BLaER1 (cell line): ENCODE measurements at regions not wholly inside any gene's neighbourhood (a gene's known extent, or its start where the extent isn't known, plus 50 kb on each side); places are given as distances from the start of the nearest gene placed in this dataset.

ENCODE experiments used
- H3K27ac ChIP-seq: shearing (Covaris generic); formaldehyde crosslinking; 2 replicates; pipeline ENCODE4 v1.8.1; 2022
- H3K27me3 ChIP-seq: shearing (Covaris generic); formaldehyde crosslinking; 2 replicates; pipeline ENCODE4 v1.8.1; 2022
- H3K36me3 ChIP-seq: shearing (Covaris generic); formaldehyde crosslinking; 2 replicates; pipeline ENCODE4 v1.8.1; 2022
- H3K4me1 ChIP-seq: shearing (Covaris generic); formaldehyde crosslinking; 2 replicates; pipeline ENCODE4 v1.8.1; 2022
- H3K4me2 ChIP-seq: shearing (Covaris generic); formaldehyde crosslinking; 2 replicates; pipeline ENCODE4 v1.8.1; 2022
- H3K4me3 ChIP-seq: shearing (Covaris generic); formaldehyde crosslinking; 2 replicates; pipeline ENCODE4 v1.8.1; 2022
- H3K9ac ChIP-seq: shearing (Covaris generic); formaldehyde crosslinking; 2 replicates; pipeline ENCODE4 v1.8.1; 2022
- H3K9me3 ChIP-seq: shearing (Covaris generic); formaldehyde crosslinking; 2 replicates; pipeline ENCODE4 v1.8.1; 2022
- H4K20me1 ChIP-seq: shearing (Covaris generic); formaldehyde crosslinking; 2 replicates; pipeline ENCODE4 v1.8.1; 2022
- Cebpa-rat ChIP-seq: shearing (Covaris generic); IDR thresholded peaks from 2 replicates; pipeline ENCODE4 v1.8.1; 2022

DNA sequence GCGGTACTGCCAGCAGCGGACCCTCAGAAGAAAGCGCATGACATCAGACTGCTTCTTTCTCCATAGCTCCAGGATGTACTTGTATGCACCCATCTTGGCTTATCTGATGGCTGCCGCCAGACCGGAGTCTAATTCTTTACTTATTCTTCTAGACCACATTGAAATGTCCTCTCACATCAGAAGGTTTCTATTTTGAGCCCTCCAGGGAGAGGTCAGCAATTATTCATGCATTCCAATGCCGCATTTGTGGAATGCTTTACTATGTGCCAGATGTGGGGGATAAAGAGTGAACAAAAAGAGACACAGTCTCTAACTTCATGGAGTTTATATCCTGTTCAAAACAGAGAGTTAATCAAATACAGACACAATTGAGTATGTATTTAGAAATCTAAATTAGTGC lies 230.1 kb downstream of the MIAT start:
- Histone ChIP-seq H4K20me1 (no peaks in the 10 kb centered on the region), H3K36me3 (no peaks in the 10 kb centered on the region; the same call in 1 of the 2 replicates), H3K9ac (no peak overlapping the region), H3K27ac (no peak overlapping the region), H3K4me2 (no peak overlapping the region), H3K4me3 (no peak overlapping the region), H3K4me1 (peaks cover 39% of the 10 kb centered on the region), H3K9me3 (no peaks in the 10 kb centered on the region), H3K27me3 (no peaks in the 10 kb centered on the region)
- no peak for TF ChIP-seq Cebpa-rat

DNA sequence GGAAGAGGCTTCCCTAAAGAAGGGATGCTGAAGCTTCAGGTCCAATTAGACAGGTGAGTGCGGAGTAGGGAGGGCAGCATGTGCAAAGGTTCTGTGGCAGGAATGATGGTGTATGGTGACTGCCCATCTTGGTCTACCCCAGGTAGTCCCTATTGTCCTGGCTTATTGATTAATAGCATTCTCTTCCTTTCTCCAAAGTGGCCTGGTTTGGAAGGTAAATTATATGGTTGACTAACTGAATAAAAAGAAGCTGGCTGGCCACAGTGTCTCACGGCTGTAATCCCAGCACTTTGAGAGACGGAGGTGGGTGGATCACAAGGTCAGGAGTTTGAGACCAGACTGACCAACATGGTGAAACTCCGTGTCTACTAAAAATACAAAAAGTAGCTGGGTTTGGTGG lies 230.5 kb downstream of the MIAT start:
- H3K4me2 ChIP-seq, result no peak overlapping the region
- no peaks in the 10 kb centered on the region for H4K20me1 ChIP-seq
- H3K9ac ChIP-seq, result no peak overlapping the region
- H3K27ac ChIP-seq, result no peak overlapping the region
- no peak overlapping the region for H3K4me3 ChIP-seq
- no peak for TF ChIP-seq Cebpa-rat
- H3K27me3 ChIP-seq, result no peaks in the 10 kb centered on the region
- H3K36me3 ChIP-seq, result no peaks in the 10 kb centered on the region; the same call in 1 of the 2 replicates
- H3K9me3 ChIP-seq, result no peaks in the 10 kb centered on the region
- H3K4me1 ChIP-seq, result peaks cover 39% of the 10 kb centered on the region

DNA sequence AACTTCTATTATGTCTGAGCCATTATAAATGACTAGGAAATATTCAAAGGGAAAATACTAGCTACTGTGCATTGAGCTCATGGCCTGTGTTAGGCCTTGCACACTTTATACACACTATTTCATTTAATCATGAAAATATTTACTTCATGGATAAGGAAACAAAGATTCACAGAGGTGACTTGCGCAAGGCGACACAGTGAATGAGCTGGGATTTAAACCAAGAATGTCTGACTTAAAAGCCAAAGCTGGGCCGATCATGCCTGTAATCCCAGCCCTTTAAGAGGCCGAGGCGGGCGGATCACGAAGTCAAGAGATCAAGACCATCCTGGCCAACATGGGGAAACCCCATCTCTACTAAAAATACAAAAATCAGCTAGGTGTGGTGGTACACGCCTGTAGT lies 231.5 kb downstream of the MIAT start:
- TF ChIP-seq Cebpa-rat, result no peak
- Histone ChIP-seq H3K9me3 (no peaks in the 10 kb centered on the region), H3K4me2 (peak overlapping the region; percentile 47; the same call in 1 of the 2 replicates), H4K20me1 (no peaks in the 10 kb centered on the region), H3K4me3 (no peak overlapping the region), H3K4me1 (peaks cover 39% of the 10 kb centered on the region), H3K9ac (no peak overlapping the region), H3K36me3 (no peaks in the 10 kb centered on the region), H3K27ac (no peak overlapping the region), H3K27me3 (no peaks in the 10 kb centered on the region)

DNA sequence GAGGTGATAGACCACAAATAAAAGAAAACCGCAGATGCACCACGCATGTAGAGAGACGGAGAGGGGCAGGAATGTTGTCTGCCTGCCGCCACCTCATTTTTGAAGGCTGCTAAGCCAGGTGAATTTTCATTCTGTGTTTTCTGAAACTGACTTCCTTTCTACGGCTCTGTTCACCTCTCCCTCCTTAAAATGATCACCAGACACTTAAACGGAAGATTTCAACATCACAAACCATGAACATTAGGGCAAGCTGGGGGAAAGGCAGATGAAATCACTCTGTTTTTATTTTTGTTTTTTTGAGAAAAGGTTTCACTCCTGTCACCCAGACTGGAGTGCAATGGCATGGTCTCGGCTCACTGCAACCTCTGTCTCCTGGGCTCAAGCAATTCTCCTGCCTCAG lies 232.4 kb downstream of the MIAT start:
- H3K36me3 ChIP-seq, result no peaks in the 10 kb centered on the region
- no peaks in the 10 kb centered on the region for H3K9me3 ChIP-seq
- H3K9ac ChIP-seq, result no peak overlapping the region
- H3K4me3 ChIP-seq, result no peak overlapping the region
- no peaks in the 10 kb centered on the region for H3K27me3 ChIP-seq
- H4K20me1 ChIP-seq, result no peaks in the 10 kb centered on the region
- peak overlapping the region; percentile 47 for H3K4me2 ChIP-seq
- H3K4me1 ChIP-seq, result peaks cover 39% of the 10 kb centered on the region
- H3K27ac ChIP-seq, result no peak overlapping the region
- TF ChIP-seq Cebpa-rat, result no peak

DNA sequence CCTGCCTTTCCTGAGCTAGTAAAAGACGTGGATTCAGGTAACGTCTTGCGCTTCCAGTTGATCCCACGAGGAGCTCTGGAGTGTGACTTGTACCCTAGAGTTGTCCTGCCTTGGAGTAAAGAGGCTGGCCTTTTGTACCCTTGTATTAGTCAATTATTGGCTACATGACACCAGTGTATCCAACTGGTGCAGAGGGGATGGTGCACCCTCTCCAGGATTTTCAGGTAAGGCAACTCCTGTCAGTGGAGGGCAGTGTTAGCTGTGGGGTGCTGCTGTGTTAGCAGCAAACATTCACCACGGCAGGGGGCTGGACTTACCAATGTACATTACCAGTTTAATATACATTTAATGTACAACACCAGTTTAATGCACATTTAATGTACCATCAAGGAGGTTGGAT lies 233.5 kb downstream of the MIAT start:
- no peaks in the 10 kb centered on the region for H3K36me3 ChIP-seq
- H3K4me3 ChIP-seq, result no peak overlapping the region
- H3K4me2 ChIP-seq, result no peak overlapping the region
- peaks cover 29% of the 10 kb centered on the region for H3K4me1 ChIP-seq
- no peak for TF ChIP-seq Cebpa-rat
- no peak overlapping the region for H3K9ac ChIP-seq
- no peaks in the 10 kb centered on the region for H4K20me1 ChIP-seq
- H3K27ac ChIP-seq, result no peak overlapping the region
- H3K27me3 ChIP-seq, result no peaks in the 10 kb centered on the region
- H3K9me3 ChIP-seq, result no peaks in the 10 kb centered on the region

DNA sequence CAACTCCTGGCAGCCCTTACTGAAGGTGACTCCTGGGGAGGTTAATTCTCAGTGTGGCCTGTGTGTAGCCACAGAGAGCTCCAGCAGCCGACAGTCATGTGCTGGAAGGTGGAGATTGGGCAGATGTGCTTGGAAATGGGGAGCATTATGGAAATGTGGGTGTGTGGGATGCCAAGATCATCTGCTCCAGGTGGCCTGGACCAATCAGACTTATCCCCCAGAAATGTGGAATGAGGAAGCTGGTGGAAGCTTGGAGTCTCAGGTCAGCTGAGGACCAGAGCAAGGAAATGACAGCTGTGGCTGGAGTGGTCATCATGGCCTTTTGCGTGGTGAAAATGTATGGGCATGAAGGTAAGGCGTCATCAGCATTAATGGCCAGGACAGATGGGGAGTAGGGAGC lies 234.0 kb downstream of the MIAT start:
- Histone ChIP-seq H3K9ac (no peak overlapping the region), H3K4me2 (no peak overlapping the region), H3K36me3 (no peaks in the 10 kb centered on the region), H4K20me1 (no peaks in the 10 kb centered on the region), H3K27ac (no peak overlapping the region), H3K27me3 (no peaks in the 10 kb centered on the region), H3K4me3 (no peak overlapping the region), H3K9me3 (no peaks in the 10 kb centered on the region), H3K4me1 (peaks cover 24% of the 10 kb centered on the region)
- TF ChIP-seq Cebpa-rat, result no peak

DNA sequence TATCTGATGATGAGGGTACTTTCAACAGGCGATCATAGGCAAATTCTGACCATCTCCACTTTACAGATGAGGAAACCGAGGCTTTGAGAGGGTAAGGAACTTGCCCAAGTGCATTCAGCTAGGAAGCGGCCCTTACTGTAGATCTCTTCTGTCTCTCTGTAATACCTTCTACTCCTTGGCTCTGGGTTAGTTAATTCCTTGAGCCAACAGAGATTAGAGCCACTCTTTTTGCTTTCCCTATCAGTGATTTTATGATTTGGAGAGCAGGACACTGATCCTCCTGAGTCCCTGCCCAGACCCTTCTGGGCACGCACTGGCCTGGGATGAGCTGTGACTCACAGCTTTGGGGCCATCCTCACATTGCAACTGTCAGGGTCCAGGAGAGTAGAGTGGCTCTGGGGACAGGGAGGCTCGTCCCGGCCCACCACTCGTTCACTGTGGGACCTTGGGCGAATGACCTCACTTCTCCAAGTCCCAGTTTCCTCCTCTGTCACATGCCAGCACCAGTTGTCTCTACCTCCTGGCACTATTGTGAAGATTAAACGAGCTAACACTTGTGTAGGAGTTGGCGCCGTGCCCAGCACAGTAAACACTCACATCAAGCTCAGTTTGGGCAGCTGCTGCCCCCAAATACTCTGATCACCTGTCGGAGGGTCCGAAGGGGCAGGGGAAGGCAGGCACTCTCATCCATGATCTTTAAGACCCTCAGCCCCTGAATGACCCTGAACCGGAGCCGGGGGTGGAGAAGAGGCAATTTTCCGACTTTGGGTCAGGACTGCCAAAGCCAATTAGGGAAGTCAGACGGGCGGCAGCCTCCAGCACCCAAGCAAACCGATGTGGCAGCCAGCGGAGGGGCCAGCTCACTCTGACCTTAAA lies 235.0 kb downstream of the MIAT start:
- H3K4me3 ChIP-seq, result no peak overlapping the region
- no peaks in the 10 kb centered on the region for H3K27me3 ChIP-seq
- no peak overlapping the region for H3K4me2 ChIP-seq
- peaks cover 19% of the 10 kb centered on the region for H3K4me1 ChIP-seq
- no peak for TF ChIP-seq Cebpa-rat
- no peaks in the 10 kb centered on the region for H4K20me1 ChIP-seq
- H3K9me3 ChIP-seq, result no peaks in the 10 kb centered on the region
- H3K9ac ChIP-seq, result no peak overlapping the region
- no peak overlapping the region for H3K27ac ChIP-seq
- H3K36me3 ChIP-seq, result no peaks in the 10 kb centered on the region

DNA sequence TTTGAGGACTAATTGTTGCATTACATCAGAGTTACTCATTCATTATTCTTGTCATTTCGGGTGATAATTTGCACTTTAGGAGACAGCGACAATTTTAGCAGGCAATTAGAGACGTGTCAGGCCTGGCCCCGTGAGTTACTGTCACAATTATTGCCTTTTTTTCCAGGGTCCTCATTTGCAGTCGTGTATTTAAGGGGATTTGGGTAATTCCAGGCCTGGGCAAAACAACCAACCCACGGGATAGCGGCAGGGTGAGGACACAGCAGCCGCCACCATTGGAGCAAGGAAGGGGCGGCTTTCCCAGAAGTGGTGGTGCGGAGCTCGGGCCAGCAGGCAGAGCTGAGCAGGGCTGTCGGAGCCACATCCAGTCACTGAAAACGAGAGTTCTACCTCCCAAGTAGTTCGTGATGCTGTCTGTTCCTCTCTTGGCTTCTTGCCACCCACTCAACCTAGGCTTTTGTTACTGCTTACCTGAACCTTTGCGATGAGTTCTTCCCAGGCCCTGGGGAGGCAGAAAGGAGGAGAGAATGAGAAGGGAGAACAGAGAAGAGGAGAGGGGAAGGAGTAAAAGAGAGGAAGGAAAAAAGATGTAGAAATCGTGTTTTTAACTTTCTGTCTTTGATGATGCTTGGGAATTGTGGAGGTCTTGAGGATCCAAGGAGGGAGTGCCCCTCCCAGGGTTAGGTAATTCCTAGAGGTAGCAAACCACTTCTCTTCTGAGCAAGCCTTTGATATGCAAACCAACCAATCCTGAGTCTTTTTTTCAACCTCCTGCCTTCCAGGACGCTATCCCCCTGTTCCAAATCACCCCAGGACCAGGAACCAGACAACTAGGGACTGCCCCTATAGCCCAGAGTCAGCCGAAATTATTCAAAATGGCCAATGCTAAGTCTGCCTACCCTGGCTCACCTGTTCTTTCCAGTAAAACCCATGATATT lies 236.1 kb downstream of the MIAT start:
- Histone ChIP-seq H3K4me2 (no peak overlapping the region), H3K9me3 (no peaks in the 10 kb centered on the region), H3K9ac (no peak overlapping the region), H3K4me1 (peaks cover 19% of the 10 kb centered on the region), H3K36me3 (no peaks in the 10 kb centered on the region), H4K20me1 (no peaks in the 10 kb centered on the region), H3K4me3 (no peak overlapping the region), H3K27me3 (no peaks in the 10 kb centered on the region), H3K27ac (no peak overlapping the region)
- TF ChIP-seq Cebpa-rat, result no peak

DNA sequence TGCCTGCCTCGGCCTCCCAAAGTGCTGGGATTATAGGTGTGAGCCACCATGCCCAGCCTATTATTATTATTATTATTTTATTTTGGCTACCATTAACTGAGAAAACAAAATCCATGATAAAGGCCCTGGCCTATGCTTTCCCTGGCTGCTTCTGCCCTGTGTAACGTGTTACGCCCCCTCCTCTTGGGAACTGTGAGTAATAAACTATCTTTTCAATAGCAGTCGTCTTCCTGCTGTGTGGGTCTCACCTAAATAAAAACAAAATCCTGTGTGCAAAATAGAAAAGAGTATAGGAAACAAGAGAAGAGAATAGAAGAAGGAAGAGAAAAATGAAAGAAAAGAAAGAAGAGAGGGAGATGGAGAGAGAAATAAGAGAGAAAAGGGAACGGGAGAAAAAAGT lies 237.0 kb downstream of the MIAT start:
- Histone ChIP-seq H4K20me1 (no peaks in the 10 kb centered on the region), H3K4me2 (no peak overlapping the region), H3K9me3 (no peaks in the 10 kb centered on the region), H3K27me3 (no peaks in the 10 kb centered on the region), H3K9ac (no peak overlapping the region), H3K4me3 (no peak overlapping the region), H3K27ac (no peak overlapping the region), H3K36me3 (no peaks in the 10 kb centered on the region), H3K4me1 (peaks cover 12% of the 10 kb centered on the region)
- TF ChIP-seq Cebpa-rat, result no peak
